ENCODE measurements at regions not wholly inside any gene's neighbourhood (a gene's known extent, or its start where the extent isn't known, plus 50 kb on each side); places are given as distances from the start of the nearest gene placed in this dataset.

DNA sequence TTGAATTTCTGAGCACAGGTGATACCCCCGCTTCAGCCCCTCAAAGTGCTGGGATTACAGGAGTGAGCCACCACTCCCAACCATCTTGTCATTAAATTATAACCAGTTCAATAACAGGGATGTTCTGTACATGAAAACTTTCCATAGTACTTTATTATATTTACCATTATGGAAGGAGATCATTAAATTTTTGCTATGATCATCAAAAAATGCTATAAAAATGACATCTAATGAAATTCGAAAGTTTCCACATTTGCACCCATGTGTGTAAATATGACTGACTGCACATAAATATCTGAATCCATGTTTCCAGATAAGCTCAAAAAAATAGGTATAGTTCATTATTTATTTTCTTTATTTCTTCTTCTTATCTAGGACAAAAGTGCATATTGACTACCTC is 182.6 kb downstream of the FBXO8 start:
- TF ChIP-seq POLR2AphosphoS5 (IDR thresholded peaks at IDR 0.05; ENCODE audit: low read depth), result no peak
- TF ChIP-seq, protein P1, sequence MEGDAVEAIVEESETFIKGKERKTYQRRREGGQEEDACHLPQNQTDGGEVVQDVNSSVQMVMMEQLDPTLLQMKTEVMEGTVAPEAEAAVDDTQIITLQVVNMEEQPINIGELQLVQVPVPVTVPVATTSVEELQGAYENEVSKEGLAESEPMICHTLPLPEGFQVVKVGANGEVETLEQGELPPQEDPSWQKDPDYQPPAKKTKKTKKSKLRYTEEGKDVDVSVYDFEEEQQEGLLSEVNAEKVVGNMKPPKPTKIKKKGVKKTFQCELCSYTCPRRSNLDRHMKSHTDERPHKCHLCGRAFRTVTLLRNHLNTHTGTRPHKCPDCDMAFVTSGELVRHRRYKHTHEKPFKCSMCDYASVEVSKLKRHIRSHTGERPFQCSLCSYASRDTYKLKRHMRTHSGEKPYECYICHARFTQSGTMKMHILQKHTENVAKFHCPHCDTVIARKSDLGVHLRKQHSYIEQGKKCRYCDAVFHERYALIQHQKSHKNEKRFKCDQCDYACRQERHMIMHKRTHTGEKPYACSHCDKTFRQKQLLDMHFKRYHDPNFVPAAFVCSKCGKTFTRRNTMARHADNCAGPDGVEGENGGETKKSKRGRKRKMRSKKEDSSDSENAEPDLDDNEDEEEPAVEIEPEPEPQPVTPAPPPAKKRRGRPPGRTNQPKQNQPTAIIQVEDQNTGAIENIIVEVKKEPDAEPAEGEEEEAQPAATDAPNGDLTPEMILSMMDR (IDR thresholded peaks at IDR 0.05; ENCODE audit: insufficient read depth, low read length), result no peak

All from HL-60 (cell line).